GM19328 (cell line): ENCODE measurements at regions not wholly inside any gene's neighbourhood (a gene's known extent, or its start where the extent isn't known, plus 50 kb on each side); places are given as distances from the start of the nearest gene placed in this dataset.

Experiments used
- ATAC-seq: cut with Tn5 transposase; IDR thresholded peaks from one replicate; pipeline ENCODE4 v1.9.1; 2021; ENCODE audit warnings: mild to moderate bottlenecking, moderate library complexity; ENCODE audit not compliant: unreplicated experiment

DNA sequence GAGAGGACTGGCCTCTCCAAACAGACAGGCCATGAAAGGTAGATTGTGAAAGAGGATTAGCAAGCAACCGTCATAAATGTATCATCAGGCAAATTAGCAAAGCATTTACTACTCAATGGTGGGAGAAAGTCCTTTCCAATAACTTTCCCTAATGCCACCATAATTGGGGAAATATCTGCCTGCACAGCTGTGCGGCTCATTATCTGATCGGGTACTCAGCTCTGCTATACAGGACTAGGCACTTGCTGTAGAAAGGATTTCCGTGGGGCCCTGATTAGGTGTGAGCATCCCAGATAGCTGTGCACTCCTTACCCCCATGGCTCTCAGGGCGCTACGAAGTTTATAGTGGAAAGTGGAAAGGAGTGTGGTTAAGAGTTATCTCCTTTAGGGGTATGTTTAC is 309.7 kb upstream of the PLET1 start:
- ATAC-seq = no peak

DNA sequence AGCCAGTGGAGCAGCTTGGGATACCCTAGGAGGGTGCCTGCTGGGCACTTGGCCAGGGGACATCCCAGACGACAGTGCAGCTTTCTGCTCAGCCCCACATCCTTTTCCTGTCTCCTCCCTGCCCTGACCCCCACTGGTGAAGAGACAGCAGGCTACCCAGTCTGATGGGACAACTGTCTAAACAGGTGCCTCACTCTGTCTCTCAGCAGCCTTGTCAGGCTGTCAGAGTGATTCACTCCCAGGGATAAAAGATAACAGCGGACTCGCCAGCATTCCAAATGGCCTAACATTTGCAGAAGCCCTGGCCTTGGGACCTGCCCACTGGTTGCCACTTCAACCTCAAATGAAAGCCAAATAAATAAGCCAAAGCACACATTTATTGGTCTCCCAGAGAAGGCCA is 318.6 kb upstream of the PLET1 start:
- no peak for ATAC-seq

- ATAC-seq = no peak
Measured at GRCh38 chr11:112580864-112581263, 320.2 kb upstream of the PLET1 start.

GRCh38 chr11:112581747-112582146 is 321.1 kb upstream of the PLET1 start:
- ATAC-seq = no peak

DNA sequence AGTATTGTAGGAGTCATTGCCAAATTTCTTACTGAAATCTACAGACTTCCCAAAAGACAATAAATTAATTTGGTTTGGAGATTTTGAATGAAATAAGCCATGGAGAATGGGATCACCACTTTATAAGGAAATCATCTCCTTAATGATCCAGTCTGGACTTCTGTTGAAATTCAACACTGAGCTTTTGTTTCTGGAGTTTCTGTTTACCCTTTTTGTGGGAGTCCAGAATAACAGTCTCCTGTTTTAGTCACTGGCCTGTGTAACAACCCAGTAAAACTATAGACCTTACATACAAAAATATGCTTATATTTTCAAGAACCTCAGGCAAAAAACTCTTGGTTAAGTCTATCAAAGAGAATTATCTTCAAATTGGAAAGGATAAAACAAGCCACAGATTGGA is 321.7 kb upstream of the PLET1 start:
- no peak for ATAC-seq

- peak; percentile 76 for ATAC-seq
Measured at GRCh38 chr11:112583261-112583893, 322.7 kb upstream of the PLET1 start.

- no peak for ATAC-seq
Measured at GRCh38 chr11:112584672-112585071, 324.0 kb upstream of the PLET1 start.

DNA sequence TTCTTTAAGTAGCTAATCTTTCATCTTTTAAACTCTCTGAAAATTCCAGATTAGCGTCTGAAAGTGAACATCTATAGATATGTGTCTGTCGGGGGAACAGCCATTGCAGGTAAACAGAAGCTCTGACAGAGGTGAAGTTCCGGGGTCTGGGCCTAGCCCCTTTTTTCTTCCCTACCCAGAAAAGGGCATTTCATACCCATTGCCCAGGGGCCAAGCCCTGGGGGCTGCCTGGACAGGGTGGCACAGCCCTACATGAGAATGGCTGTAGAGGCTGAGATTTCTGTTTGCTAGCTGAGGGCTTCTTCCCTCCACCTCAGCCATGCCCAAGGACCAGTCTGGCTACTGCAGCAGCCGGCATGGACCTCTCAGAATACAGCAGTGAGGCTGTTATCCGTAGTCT is 327.0 kb upstream of the PLET1 start:
- no peak for ATAC-seq

- no peak for ATAC-seq
Measured at GRCh38 chr11:112588252-112588694, 327.6 kb upstream of the PLET1 start.

- no peak for ATAC-seq
Measured at GRCh38 chr11:112589155-112589554, 328.5 kb upstream of the PLET1 start.

- ATAC-seq = no peak
Measured at GRCh38 chr11:112590764-112591163, 330.1 kb upstream of the PLET1 start.

DNA sequence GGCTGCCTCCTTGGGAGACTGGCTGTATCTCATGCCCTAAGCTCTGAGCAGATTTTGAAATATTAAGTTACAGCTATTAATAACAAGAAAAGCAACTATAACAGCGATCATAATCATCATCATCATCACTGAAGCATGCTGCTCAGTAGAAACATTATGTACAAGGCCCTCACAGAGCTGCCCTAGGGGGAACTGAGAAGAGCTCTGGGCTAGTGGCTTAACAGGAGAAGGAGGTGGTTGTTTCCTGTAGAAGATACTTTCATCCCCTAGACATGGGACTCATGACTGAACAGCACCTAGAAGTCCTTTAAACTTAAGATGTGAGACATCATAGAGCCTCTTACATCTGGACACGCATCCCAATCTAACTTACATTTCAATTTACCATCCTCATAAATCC is 332.8 kb upstream of the PLET1 start:
- ATAC-seq = no peak

DNA sequence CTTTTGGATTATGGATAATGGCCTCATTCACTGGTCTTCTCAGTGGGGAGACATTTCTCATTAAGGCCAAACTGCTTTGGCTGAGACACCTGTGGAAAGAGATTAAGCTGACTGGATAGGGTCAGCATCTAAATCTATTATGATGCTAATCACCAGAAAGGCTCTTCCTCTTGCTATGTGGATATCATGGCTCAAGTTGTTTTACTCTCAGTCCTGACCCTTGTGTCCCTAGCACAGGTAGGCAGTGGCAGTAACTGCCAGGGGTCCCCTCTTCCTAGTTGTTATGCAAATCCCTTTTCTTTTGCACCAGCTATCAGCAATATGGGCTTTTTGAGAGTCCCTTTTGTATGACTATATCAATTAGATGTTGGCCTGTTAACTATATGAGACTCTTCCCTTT is 335.7 kb upstream of the PLET1 start:
- no peak for ATAC-seq

DNA sequence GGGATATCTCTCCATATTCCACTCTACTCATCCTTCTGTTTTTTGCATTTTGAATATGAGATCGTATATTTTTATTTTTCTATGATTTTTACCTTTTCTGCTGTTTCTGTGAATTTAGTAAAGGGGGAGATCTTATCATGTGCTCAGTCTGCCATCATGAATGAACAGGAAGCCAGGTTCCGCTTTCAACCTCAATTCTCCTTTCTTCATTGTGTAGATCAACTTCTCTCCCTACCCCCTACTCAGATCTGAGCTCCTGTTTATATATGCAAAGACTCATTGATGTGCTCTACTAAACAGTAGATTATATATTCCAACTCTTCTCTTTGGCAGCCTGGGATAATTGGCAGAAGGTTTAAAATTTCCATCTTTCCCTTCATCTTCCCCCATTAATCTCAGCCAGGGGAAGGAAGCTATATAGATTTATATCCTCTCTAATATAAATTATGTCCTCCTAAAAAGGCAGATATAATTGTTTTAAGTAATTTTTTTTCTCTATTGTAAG is 336.7 kb upstream of the PLET1 start:
- ATAC-seq = no peak

DNA sequence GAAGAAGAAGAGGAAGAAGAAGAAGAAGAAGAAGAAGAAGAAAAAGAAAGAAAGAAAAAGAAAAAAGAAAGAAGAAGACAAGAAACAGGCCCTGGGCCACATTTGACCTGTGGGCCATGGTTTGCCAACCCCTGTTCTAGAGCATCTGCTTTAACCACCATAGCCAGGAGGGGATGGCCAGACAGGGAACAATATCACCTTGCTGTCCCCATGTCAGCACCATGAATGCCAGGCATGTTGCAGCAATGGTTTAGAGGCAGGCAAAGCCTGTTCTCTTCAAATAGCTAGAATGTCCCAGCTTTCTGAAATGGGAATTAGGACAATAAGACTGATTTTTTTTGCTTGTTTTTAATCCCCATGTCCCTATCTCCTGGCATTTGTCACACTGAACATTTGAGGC is 338.6 kb upstream of the PLET1 start:
- no peak for ATAC-seq

DNA sequence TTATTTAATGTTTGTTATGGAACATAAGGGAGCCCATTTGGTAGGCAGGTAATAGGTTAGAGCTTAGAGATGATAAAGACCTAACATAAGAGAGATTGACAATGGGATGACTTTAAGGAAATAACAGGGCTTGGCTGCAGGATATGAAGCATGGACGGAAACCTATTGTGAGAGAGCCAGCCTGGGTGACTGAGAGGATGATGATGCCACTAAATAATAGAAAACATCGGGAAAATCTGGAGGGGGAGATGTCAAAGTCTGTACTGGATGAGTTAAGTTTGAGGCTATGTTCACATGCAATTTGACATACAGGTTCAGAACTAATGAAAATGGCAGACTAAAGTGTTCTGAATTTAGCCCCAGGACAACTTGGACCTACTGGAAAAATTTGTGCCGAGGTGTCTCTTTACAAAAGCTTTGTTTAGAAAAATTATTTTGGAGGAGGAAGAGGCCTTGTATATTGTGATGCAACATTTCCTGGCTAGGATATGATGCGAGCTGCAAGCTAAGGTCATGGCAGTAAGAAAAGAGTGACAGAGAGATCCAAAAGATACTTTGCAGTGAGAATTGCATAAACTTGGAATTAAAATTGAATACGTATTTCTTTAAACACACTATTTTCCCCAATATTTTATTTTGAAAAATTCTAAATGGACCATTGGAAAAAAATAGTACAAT is 339.3 kb upstream of the PLET1 start:
- no peak for ATAC-seq

- no peak for ATAC-seq
Measured at GRCh38 chr11:112605093-112605666, 344.5 kb upstream of the PLET1 start.

DNA sequence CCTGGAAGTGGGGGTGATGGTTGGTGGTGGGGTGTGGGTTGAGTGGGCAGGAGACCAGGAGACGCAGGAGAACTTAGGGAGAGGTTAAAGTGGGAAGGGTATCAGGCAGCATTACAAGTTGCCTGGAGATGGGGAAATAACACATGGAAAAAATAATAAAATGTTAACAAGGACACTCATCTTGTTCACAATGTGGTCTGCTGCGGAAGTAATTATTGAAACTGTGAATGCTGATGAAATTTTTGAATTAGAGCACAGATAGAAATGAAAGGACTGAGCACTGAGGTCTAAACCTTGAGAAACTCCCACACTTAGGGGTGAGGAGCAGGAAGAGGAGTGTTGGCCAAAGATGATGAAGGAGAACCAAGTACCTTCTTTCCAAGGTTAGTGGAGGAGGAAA is 346.0 kb upstream of the PLET1 start:
- no peak for ATAC-seq

DNA sequence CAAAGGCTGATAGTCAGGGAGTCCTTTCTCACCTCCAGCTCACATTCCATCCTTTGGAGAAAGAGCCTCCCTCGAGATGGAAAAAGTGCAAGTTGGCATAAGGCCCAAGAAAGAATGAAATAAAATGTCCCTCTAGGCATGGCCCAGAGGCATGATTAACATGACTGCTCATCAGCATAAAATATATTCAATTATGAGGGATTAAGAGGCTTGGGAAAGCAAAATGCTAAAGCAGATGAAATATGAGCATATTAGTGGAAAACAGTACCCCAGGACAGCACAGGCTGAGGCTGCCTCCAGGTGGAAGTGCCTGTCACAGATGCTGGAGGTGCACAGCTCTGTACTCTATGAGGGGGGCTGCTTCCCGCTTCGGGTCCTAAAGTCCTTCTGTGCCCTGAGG is 347.8 kb upstream of the PLET1 start:
- ATAC-seq = no peak

DNA sequence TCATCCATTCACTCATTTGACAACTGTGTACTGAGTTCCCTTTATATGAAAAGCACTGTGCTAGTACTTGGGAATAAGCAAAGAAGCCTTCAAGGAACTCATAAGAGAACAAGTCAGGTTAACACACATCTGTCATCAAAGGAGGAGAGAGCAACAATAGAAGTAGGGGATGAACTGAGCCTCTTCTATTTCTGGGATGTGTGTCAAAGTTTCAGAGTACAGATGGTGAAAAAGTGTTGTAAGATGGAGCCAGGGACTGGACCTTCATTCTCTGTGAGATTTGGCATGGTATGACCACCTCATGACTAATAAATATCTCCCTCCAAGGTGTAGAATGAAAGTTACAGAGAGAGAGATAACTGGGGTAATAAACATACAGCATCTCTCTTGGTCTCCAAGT is 349.8 kb upstream of the PLET1 start:
- ATAC-seq = no peak

DNA sequence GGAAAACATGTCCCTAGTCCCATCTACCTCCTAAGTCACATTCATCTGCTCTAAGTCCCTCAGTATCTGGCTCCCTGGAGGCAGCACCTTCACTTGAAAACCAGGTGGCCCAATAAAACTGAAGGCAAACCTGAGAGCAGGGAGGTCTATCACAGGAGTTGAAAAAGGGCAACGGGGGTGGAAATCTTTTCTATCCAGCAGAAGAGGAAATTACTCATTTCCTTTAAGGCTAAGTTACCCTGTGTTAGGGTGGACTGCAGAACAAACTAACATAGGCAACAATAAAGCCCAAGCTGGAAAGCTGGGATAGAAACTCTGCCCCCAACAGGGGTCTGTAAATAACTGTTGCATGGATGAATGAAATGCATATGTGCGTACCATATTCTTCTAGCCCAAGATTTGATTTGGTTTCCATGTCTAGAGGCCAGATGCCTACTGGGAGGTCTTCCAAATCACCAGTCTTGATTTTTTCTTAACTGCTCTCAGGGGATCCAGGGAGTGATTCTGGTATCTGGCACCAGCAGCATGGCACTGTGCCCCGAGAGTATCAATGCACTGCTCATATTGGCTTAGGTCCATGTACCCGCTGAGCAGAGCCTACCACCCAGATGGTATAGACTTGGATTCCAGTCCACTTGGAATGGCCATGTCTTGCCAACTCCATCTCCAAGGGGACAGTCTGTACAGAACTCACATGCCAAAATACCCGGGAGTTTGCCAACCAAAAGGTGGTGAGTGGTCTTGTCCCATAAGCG is 350.0 kb upstream of the NCAM1 start:
- ATAC-seq = no peak

DNA sequence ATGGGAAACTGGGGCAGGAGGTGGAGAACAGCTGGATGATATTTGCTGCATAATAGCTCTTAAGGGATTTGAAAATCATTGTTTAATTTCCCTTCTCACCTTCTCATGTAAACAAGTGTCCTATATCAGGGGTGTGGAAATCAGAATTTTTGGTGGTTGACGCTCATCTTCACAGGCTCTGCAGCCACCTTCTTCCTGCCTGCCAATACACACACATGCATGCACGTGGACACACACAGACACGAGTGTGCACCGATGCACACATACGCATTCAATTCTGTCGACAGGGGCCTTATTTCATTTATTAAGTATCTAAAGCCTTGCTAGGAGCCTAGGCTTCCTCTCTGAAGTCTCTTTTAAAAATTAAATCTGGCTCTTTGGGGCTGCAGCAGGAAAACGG is 349.4 kb upstream of the NCAM1 start:
- no peak for ATAC-seq
